ENCODE measurements at regions not wholly inside any gene's neighbourhood (a gene's known extent, or its start where the extent isn't known, plus 50 kb on each side); places are given as distances from the start of the nearest gene placed in this dataset.
A peak's percentile ranks its signal among the peaks of the same experiment; 100 is the strongest.

DNA sequence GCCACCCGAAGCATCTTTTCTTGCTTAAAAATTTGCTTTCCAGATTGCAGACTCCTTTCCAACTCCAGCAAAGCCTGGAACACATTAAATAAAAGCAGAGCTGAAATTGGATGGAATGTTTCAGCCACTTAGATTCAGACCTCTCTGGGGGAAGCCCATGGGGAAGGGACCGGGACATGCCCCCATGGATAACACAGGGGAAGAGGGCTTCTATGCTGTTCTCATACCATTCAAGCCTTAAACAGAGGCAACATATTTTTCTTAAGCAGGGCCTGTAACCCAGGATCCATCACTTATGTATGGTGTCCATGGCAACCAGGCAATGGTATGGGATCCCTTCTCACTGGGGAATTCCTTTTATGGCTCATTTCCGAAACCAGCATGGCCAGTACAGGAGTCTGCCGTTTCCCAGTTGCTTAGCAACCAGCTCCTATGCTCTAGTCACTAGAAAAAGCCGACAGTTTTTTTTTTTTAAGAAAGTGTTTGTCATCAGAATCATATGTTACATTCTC lies 62.0 kb upstream of the MARCHF10 start:
- TF ChIP-seq, protein P1, sequence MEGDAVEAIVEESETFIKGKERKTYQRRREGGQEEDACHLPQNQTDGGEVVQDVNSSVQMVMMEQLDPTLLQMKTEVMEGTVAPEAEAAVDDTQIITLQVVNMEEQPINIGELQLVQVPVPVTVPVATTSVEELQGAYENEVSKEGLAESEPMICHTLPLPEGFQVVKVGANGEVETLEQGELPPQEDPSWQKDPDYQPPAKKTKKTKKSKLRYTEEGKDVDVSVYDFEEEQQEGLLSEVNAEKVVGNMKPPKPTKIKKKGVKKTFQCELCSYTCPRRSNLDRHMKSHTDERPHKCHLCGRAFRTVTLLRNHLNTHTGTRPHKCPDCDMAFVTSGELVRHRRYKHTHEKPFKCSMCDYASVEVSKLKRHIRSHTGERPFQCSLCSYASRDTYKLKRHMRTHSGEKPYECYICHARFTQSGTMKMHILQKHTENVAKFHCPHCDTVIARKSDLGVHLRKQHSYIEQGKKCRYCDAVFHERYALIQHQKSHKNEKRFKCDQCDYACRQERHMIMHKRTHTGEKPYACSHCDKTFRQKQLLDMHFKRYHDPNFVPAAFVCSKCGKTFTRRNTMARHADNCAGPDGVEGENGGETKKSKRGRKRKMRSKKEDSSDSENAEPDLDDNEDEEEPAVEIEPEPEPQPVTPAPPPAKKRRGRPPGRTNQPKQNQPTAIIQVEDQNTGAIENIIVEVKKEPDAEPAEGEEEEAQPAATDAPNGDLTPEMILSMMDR (IDR thresholded peaks at IDR 0.05; ENCODE audit: poor library complexity, severe bottlenecking): no peak
- TF ChIP-seq EP300 (conservative IDR thresholded peaks at IDR 0.05; ENCODE audit: poor library complexity, severe bottlenecking): peak; percentile 87
- TF ChIP-seq MXI1 (conservative IDR thresholded peaks at IDR 0.05; ENCODE audit: poor library complexity, severe bottlenecking): peak; percentile 90
- peak; percentile 76 for TF ChIP-seq POLR2AphosphoS5 (IDR thresholded peaks at IDR 0.05)

Data from neural cell (in vitro differentiated cells).